Nephron progenitor cell (in vitro differentiated cells): ENCODE measurements at regions not wholly inside any gene's neighbourhood (a gene's known extent, or its start where the extent isn't known, plus 50 kb on each side); places are given as distances from the start of the nearest gene placed in this dataset.

Source experiments
- DNase-seq: peaks from one replicate; pipeline ENCODE4 v3.0.0; 2021
- H3K27ac Mint-ChIP-seq: 2 replicates; pipeline ENCODE4 v1.8.0; 2021; ENCODE audit warnings: mild to moderate bottlenecking, moderate library complexity, mixed read lengths
- H3K27me3 Mint-ChIP-seq: 2 replicates; pipeline ENCODE4 v1.8.0; 2021; ENCODE audit warnings: mild to moderate bottlenecking, low read depth, mixed read lengths; ENCODE audit not compliant: poor library complexity
- H3K36me3 Mint-ChIP-seq: 2 replicates; pipeline ENCODE4 v1.8.0; 2021; ENCODE audit warnings: low read depth, mixed read lengths
- H3K4me1 Mint-ChIP-seq: 2 replicates; pipeline ENCODE4 v1.8.0; 2021; ENCODE audit warnings: mixed read lengths
- H3K4me3 Mint-ChIP-seq: 2 replicates; pipeline ENCODE4 v1.8.0; 2021; ENCODE audit warnings: mild to moderate bottlenecking, moderate library complexity, mixed read lengths
- H3K9me3 Mint-ChIP-seq: 2 replicates; pipeline ENCODE4 v1.8.0; 2021; ENCODE audit warnings: mild to moderate bottlenecking, moderate library complexity, mixed read lengths
- TF ChIP-seq, protein P1 (sequence below): fragments of 200-600 bp; sonication (generic); IDR thresholded peaks from 2 replicates; pipeline ENCODE4 v1.5.0; 2021; ENCODE audit warnings: antibody characterized with exemption

- DNase-seq = no peak
- no peaks in the 10 kb centered on the region for H3K4me1 Mint-ChIP-seq
- peaks cover 2% of the 10 kb centered on the region for H3K27me3 Mint-ChIP-seq
These were observed 1867.9 kb upstream of the LRRTM1 start for GRCh38 chr2:82172483-82172882.

DNA sequence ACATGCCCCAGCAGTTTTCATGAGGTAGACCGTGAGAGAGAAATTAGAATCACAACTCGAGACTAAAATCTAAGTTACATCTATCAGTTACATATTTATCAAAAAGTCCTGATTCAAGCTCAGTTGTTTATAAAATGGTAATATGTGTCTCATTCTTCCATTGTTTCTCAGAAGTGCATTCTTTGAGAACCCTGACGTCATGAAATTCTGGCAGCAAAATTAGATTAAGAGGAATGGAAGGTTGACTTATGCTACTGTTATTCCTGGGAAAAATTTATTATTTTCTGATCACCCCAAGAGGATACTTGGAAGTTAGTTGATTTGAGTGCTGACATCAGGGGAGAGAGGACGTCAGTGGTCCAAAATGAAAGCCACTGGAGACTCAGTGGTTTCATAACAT is 1864.8 kb upstream of the LRRTM1 start:
- Mint-ChIP-seq H3K27ac (no peak overlapping the region), H3K9me3 (no peaks in the 10 kb centered on the region), H3K36me3 (no peaks in the 10 kb centered on the region), H3K4me1 (no peaks in the 10 kb centered on the region), H3K27me3 (peaks cover 2% of the 10 kb centered on the region), H3K4me3 (no peak overlapping the region)
- no peak for DNase-seq
- TF ChIP-seq, protein P1, sequence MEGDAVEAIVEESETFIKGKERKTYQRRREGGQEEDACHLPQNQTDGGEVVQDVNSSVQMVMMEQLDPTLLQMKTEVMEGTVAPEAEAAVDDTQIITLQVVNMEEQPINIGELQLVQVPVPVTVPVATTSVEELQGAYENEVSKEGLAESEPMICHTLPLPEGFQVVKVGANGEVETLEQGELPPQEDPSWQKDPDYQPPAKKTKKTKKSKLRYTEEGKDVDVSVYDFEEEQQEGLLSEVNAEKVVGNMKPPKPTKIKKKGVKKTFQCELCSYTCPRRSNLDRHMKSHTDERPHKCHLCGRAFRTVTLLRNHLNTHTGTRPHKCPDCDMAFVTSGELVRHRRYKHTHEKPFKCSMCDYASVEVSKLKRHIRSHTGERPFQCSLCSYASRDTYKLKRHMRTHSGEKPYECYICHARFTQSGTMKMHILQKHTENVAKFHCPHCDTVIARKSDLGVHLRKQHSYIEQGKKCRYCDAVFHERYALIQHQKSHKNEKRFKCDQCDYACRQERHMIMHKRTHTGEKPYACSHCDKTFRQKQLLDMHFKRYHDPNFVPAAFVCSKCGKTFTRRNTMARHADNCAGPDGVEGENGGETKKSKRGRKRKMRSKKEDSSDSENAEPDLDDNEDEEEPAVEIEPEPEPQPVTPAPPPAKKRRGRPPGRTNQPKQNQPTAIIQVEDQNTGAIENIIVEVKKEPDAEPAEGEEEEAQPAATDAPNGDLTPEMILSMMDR = no peak

More at GRCh38 chr2:82172483-82172882, 1867.9 kb upstream of the LRRTM1 start:
- H3K9me3 Mint-ChIP-seq = no peaks in the 10 kb centered on the region
- no peak overlapping the region for H3K4me3 Mint-ChIP-seq
- TF ChIP-seq, protein P1 = no peak
- H3K27ac Mint-ChIP-seq = no peak overlapping the region
- no peaks in the 10 kb centered on the region for H3K36me3 Mint-ChIP-seq

- peaks cover 4% of the 10 kb centered on the region for H3K27me3 Mint-ChIP-seq
- no peak overlapping the region for H3K4me3 Mint-ChIP-seq
These were observed 1860.8 kb upstream of the LRRTM1 start for GRCh38 chr2:82165377-82165776.

DNA sequence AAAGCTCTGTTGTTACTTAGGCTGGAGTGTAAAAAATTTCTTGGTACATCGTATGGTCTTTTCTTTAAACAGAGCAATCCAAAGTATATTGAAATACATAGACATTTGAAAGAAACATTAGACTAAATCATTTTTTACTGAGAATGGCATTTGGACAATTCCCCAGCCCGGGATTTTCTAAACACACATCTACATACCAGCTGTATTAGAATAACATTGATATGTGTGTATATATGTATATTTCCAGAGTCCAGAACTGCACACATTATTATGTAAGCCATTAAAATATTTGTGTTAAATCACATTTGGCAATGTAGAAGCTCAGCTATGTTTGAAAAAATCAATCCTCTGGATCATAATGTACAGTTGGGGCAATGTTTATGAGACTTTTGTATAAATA is 1853.6 kb upstream of the LRRTM1 start:
- TF ChIP-seq, protein P1 = no peak
- Mint-ChIP-seq H3K27ac (no peak overlapping the region), H3K9me3 (no peaks in the 10 kb centered on the region), H3K4me1 (no peaks in the 10 kb centered on the region), H3K27me3 (peaks cover 4% of the 10 kb centered on the region), H3K36me3 (no peaks in the 10 kb centered on the region), H3K4me3 (no peak overlapping the region)
- no peak for DNase-seq

More at GRCh38 chr2:82165377-82165776, 1860.8 kb upstream of the LRRTM1 start:
- Mint-ChIP-seq H3K36me3 (no peaks in the 10 kb centered on the region), H3K4me1 (no peaks in the 10 kb centered on the region), H3K27ac (no peak overlapping the region), H3K9me3 (no peaks in the 10 kb centered on the region)
- TF ChIP-seq, protein P1 = no peak
- DNase-seq = no peak

DNA sequence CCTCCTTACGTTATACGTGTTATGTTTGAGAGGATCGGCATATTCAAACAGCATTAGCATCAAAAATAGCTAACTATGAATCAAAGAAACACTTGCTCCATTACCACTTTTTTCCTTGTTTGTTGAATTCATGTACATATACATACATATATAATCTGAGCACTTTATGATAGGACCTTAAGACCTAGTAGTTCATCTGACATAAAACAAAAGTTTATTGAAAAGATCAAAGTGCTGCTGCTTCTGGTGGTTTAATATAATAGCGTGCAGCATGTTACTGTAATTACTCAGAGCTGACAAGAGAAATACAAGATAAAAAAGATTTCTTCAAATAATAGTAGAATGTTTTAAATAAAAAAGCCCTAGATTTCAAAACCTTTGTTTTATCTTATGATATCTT is 1850.9 kb upstream of the LRRTM1 start:
- no peaks in the 10 kb centered on the region for H3K27me3 Mint-ChIP-seq

GRCh38 chr2:82143343-82143742 is 1838.8 kb upstream of the LRRTM1 start:
- H3K4me1 Mint-ChIP-seq = no peaks in the 10 kb centered on the region
- TF ChIP-seq, protein P1 = no peak
- no peak overlapping the region for H3K4me3 Mint-ChIP-seq
- no peaks in the 10 kb centered on the region for H3K9me3 Mint-ChIP-seq
- H3K36me3 Mint-ChIP-seq = no peaks in the 10 kb centered on the region
- DNase-seq = no peak
- H3K27me3 Mint-ChIP-seq = peaks cover 3% of the 10 kb centered on the region
- no peak overlapping the region for H3K27ac Mint-ChIP-seq

More for the DNA sequence above, 1850.9 kb upstream of the LRRTM1 start:
- Mint-ChIP-seq H3K36me3 (no peaks in the 10 kb centered on the region), H3K4me1 (no peaks in the 10 kb centered on the region), H3K9me3 (no peaks in the 10 kb centered on the region), H3K4me3 (no peak overlapping the region), H3K27ac (no peak overlapping the region)
- TF ChIP-seq, protein P1 = no peak
- DNase-seq = no peak
